GM12878 (cell line): ENCODE measurements at regions not wholly inside any gene's neighbourhood (a gene's known extent, or its start where the extent isn't known, plus 50 kb on each side); places are given as distances from the start of the nearest gene placed in this dataset.

Experiments used
- ATAC-seq: fragments of 200-7000 bp; cut with Tn5 transposase; 3 replicates; pipeline ENCODE4 v1.9.1; 2020; ENCODE audit warnings: mild to moderate bottlenecking, moderate library complexity
- BruUV-seq: library from RNA; stranded (reverse); fragments of 400-500 nt; replicated peaks from 2 replicates; lab custom pipeline; 2021; lab: Mats Ljungman, UMichigan
- CTCF ChIA-PET: fragments of 300-600 bp; sonication (Branson Sonifier 250); formaldehyde crosslinking; extraction: SDS; loops from one replicate; lab custom pipeline; 2021; ENCODE audit warnings: inconsistent platforms; lab: Yijun Ruan, JAX
- POLR2A ChIA-PET: fragments of 350-600 bp; formaldehyde crosslinking; extraction: SDS; loops from one replicate; lab custom pipeline; 2021; ENCODE audit warnings: inconsistent platforms; lab: Charles Lee
- RAD21 ChIA-PET: fragments of 300-600 bp; sonication (Branson Sonifier 250); formaldehyde crosslinking; loops from one replicate; lab custom pipeline; 2023; ENCODE audit warnings: antibody characterized with exemption; ENCODE audit not compliant: unreplicated experiment; lab: Charles Lee
- SMC1A ChIA-PET: fragments of 300-600 bp; sonication (Branson Sonifier 250); formaldehyde crosslinking; loops from one replicate; lab custom pipeline; 2023; ENCODE audit not compliant: unreplicated experiment, uncharacterized antibody; lab: Charles Lee
- DNase-seq: peaks from one replicate; pipeline ENCODE4 v3.0.0-alpha.2; 2011; ENCODE audit warnings: low read depth, low spot score
- FAIRE-seq: peaks from 3 replicates; lab custom pipeline; 2011; peaks lifted over from hg19 to GRCh38; lab: Jason Lieb, UNC
- H2AFZ ChIP-seq: 2 replicates; pipeline ENCODE4 v1.6.0; 2011; ENCODE audit warnings: low read depth, low read length, control low read depth; ENCODE audit not compliant: control insufficient read depth
- H3K27ac ChIP-seq: 2 replicates; pipeline ENCODE4 v1.5.1; 2011; ENCODE audit warnings: control low read depth; ENCODE audit not compliant: control insufficient read depth, insufficient read depth
- H3K27me3 ChIP-seq, 2 experiments: replicated peaks in 1 of 2; 2 replicates each; pipeline versions ENCODE4 v1.6.0 to v1.6.1; 2011; ENCODE audit warnings: low read length in 1 of 2; ENCODE audit not compliant: control insufficient read depth in 2 of 2, insufficient read depth in 2 of 2
- H3K36me3 ChIP-seq, 2 experiments: 2 replicates each; pipeline ENCODE4 v1.5.1; 2011; ENCODE audit warnings: low read length in 1 of 2; ENCODE audit not compliant: control insufficient read depth in 2 of 2, insufficient read depth in 2 of 2
- H3K4me1 ChIP-seq: 2 replicates; pipeline ENCODE4 v1.6.1; 2011; ENCODE audit warnings: mild to moderate bottlenecking, low read length, moderate library complexity, mixed read lengths; ENCODE audit not compliant: control insufficient read depth, insufficient read depth
- H3K4me2 ChIP-seq: 2 replicates; pipeline ENCODE4 v1.6.0; 2011; ENCODE audit warnings: control low read depth; ENCODE audit not compliant: control insufficient read depth, insufficient read depth
- H3K4me3 ChIP-seq: fragments of 200-600 bp; sonication (generic); 2 replicates; pipeline ENCODE4 v1.5.1; 2016
- H3K79me2 ChIP-seq: 2 replicates; pipeline ENCODE4 v1.6.0; 2011; ENCODE audit warnings: low read length; ENCODE audit not compliant: control insufficient read depth, insufficient read depth
- H3K9ac ChIP-seq: 2 replicates; pipeline ENCODE4 v1.8.0; 2011; ENCODE audit warnings: low read length, control low read depth, mixed read lengths; ENCODE audit not compliant: control insufficient read depth, insufficient read depth
- H3K9me3 ChIP-seq: replicated peaks from 3 replicates; pipeline ENCODE4 v1.5.1; 2011; ENCODE audit warnings: mild to moderate bottlenecking, low read length; ENCODE audit not compliant: control insufficient read depth, insufficient read depth
- H4K20me1 ChIP-seq: 2 replicates; pipeline ENCODE4 v1.6.0; 2011; ENCODE audit not compliant: control insufficient read depth, insufficient read depth
- ASH2L ChIP-seq: fragments of 300-600, 200-600 bp; sonication (generic); IDR thresholded peaks from 2 replicates; pipeline ENCODE4 v1.6.1; 2017; ENCODE audit warnings: low read depth, mild to moderate bottlenecking, borderline replicate concordance
- BHLHE40 ChIP-seq, 2 experiments: fragments of 450-650 bp in 1 of 2; IDR thresholded peaks; 2 replicates each; pipeline ENCODE4 v1.6.1; 2011 to 2017; ENCODE audit warnings: low read depth in 2 of 2, borderline replicate concordance in 1 of 2, improper control_type of control experiment in 1 of 2, low read length in 1 of 2, mild to moderate bottlenecking in 1 of 2
- CHD1 ChIP-seq: IDR thresholded peaks from 2 replicates; pipeline ENCODE4 v1.6.1; 2012; ENCODE audit warnings: low read depth, low read length, improper control_type of control experiment
- ETV6 ChIP-seq, 2 experiments: fragments of 450-650 bp in 1 of 2; IDR thresholded peaks in 1 of 2; conservative IDR thresholded peaks in 1 of 2; 2 replicates each; pipeline ENCODE4 v1.6.1; 2014; ENCODE audit warnings: antibody characterized with exemption in 1 of 2, borderline replicate concordance in 1 of 2, low read depth in 1 of 2, mild to moderate bottlenecking in 1 of 2, moderate library complexity in 1 of 2
- FOS ChIP-seq: IDR thresholded peaks from 3 replicates; pipeline ENCODE4 v1.6.1; 2011; ENCODE audit warnings: borderline replicate concordance; ENCODE audit not compliant: insufficient read length; ENCODE audit errors: extremely low read depth
- GATAD2B ChIP-seq: fragments of 450-650 bp; conservative IDR thresholded peaks from 2 replicates; pipeline ENCODE4 v1.6.1; 2017; ENCODE audit warnings: low read depth, mild to moderate bottlenecking, moderate library complexity
- HCFC1 ChIP-seq: fragments of 150-350 bp; IDR thresholded peaks from 2 replicates; pipeline ENCODE4 v1.6.1; 2014; ENCODE audit warnings: low read length
- MTA2 ChIP-seq: fragments of 450-650 bp; IDR thresholded peaks from 2 replicates; pipeline ENCODE4 v1.6.1; 2016; ENCODE audit warnings: low read depth, mild to moderate bottlenecking, moderate library complexity
- NBN ChIP-seq: fragments of 450-650 bp; IDR thresholded peaks from 2 replicates; pipeline ENCODE4 v1.6.1; 2016
- NFXL1 ChIP-seq: fragments of 450-650 bp; IDR thresholded peaks from 2 replicates; pipeline ENCODE4 v1.6.1; 2017; ENCODE audit warnings: antibody characterized with exemption, mild to moderate bottlenecking, borderline replicate concordance
- NFYA ChIP-seq: IDR thresholded peaks from 2 replicates; pipeline ENCODE4 v1.6.1; 2011; ENCODE audit warnings: low read depth, mild to moderate bottlenecking, low read length, improper control_type of control experiment, borderline replicate concordance
- NFYB ChIP-seq: IDR thresholded peaks from 2 replicates; pipeline ENCODE4 v1.6.1; 2011; ENCODE audit warnings: low read depth, mild to moderate bottlenecking, low read length, improper control_type of control experiment, moderate library complexity; ENCODE audit not compliant: insufficient read depth
- NR2C1 ChIP-seq: fragments of 450-650 bp; IDR thresholded peaks from 2 replicates; pipeline ENCODE4 v1.6.1; 2017; ENCODE audit warnings: antibody characterized with exemption, mild to moderate bottlenecking, moderate library complexity
- NR2F1 ChIP-seq: fragments of 450-650 bp; conservative IDR thresholded peaks from 2 replicates; pipeline ENCODE4 v1.6.1; 2017; ENCODE audit warnings: mild to moderate bottlenecking
- PAX5 ChIP-seq: IDR thresholded peaks from 2 replicates; pipeline ENCODE4 v1.6.1; 2011; ENCODE audit warnings: low read depth, low read length, borderline replicate concordance
- PML ChIP-seq: IDR thresholded peaks from 2 replicates; pipeline ENCODE4 v1.6.1; 2012; ENCODE audit warnings: low read length, inconsistent platforms
- RCOR1 ChIP-seq: conservative IDR thresholded peaks from 2 replicates; pipeline ENCODE4 v1.6.1; 2012; ENCODE audit warnings: low read depth, low read length, improper control_type of control experiment
- SIX5 ChIP-seq: IDR thresholded peaks from 2 replicates; pipeline ENCODE4 v1.6.1; 2011; ENCODE audit warnings: mild to moderate bottlenecking, low read depth, low read length, moderate library complexity; ENCODE audit not compliant: severe bottlenecking
- SMARCA5 ChIP-seq: fragments of 450-650 bp; IDR thresholded peaks from 2 replicates; pipeline ENCODE4 v1.6.1; 2017; ENCODE audit warnings: mild to moderate bottlenecking
- TARDBP ChIP-seq: IDR thresholded peaks from 2 replicates; pipeline ENCODE4 v1.6.1; 2016; ENCODE audit warnings: borderline replicate concordance
- TBL1XR1 ChIP-seq: IDR thresholded peaks from 2 replicates; pipeline ENCODE4 v1.6.1; 2012; ENCODE audit warnings: low read depth, low read length, improper control_type of control experiment
- WGBS: methylation state at CpG from one replicate; pipeline ENCODE4 v1.1.6; 2016; ENCODE audit warnings: low lambda C conversion rate; ENCODE audit not compliant: insufficient replicate concordance, insufficient coverage; ENCODE audit errors: missing lambda C conversion rate; 5-methylcytosine and 5-hydroxymethylcytosine counted together
- in situ Hi-C: fragments of 300-500 bp; cut with MboI; formaldehyde crosslinking; loops from 9 replicates; pipeline ENCODE4 v1.14.3; 2018; ENCODE audit warnings: mixed read lengths
- intact Hi-C: fragments of 100-400 bp; cut with micrococcal nuclease; formaldehyde crosslinking; loops from one replicate; pipeline ENCODE4 v1.14.2; 2022; ENCODE audit not compliant: unreplicated experiment
- TF ChIP-seq, protein P1 (sequence below): IDR thresholded peaks from 2 replicates; pipeline ENCODE4 v1.6.1; 2012; ENCODE audit warnings: low read depth, low read length, improper control_type of control experiment
- TF ChIP-seq, protein P2 (sequence below): fragments of 450-650 bp; IDR thresholded peaks from 2 replicates; pipeline ENCODE4 v1.6.1; 2014; ENCODE audit warnings: mild to moderate bottlenecking

DNA sequence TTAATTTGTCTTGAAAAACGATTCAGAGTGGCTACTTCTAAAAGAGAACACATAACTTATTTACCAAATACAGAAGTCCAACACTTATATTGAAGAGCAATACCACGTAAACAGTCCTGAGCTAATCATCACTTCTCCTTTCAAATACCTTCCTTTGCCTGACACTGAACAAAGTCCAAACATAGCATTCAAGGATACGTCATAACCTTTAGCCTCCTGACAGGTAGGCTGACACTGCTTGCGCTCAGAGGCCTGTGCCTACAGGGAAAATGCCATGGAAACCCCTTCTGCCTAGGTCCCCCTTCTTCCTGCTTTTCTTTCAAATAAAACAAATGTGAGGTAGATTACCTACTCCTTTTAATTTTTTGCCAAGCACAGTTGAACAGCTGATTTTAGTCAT, 510.0 kb downstream of the INSC start:
- WGBS = 17% methylated on average over 4 of the region's 4 CpGs

DNA sequence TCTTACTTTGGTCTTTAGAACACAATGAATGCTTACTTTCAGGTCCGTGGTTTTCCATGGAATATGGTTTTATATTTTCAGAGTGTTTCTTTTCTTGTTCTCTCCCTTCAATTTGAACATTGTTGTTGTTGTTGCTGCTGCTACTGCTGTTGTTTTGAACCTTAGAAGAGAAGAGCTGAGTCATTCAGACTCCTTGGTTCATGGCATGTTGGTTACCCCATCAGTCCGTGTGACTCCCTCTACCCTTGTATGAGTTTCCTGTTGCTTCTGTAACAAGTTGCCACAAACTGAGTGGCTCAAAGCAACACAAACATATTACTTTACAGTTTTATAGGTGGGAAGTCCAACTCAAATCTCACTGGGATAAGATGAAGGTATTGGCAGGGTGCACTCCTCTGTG, 511.0 kb downstream of the INSC start:
- no TSS peak for BruUV-seq
- H2AFZ ChIP-seq = no peak overlapping the region
- no peaks in the 10 kb centered on the region for H3K36me3 ChIP-seq
- ChIA-PET SMC1A (no interaction called here), POLR2A (no interaction called here), CTCF (no interaction called here), RAD21 (no interaction called here)
- in situ Hi-C loops = no loop called here
- FAIRE-seq (no peak), DNase-seq (no peak), ATAC-seq (no peak)
- H4K20me1 ChIP-seq = no peaks in the 10 kb centered on the region
- H3K4me1 ChIP-seq = no peaks in the 10 kb centered on the region
- no peak overlapping the region for H3K9ac ChIP-seq
- 21% methylated on average over 2 of the region's 2 CpGs for WGBS
- no peaks in the 10 kb centered on the region for H3K9me3 ChIP-seq
- H3K79me2 ChIP-seq = no peaks in the 10 kb centered on the region
- peaks cover 0 to 2% of the 10 kb centered on the region in 2 experiments; a peak in 2 of 4 replicates for H3K27me3 ChIP-seq
- H3K4me3 ChIP-seq = no peak overlapping the region
- no peak overlapping the region for H3K4me2 ChIP-seq
- no peak overlapping the region for H3K27ac ChIP-seq
- intact Hi-C loops = no loop called here
- TF ChIP-seq FOS (no peak), NR2C1 (no peak), SMARCA5 (no peak), GATAD2B (no peak), CHD1 (no peak), HCFC1 (no peak), BHLHE40 (IDR thresholded peaks at IDR 0.05; ENCODE audit: borderline replicate concordance in 1 of 2, low read depth in 2 of 2, low read length in 1 of 2) (no peak), PAX5 (no peak), ETV6 (conservative IDR thresholded peaks at IDR 0.05 in 1 of 2, IDR thresholded peaks at IDR 0.05 in 1 of 2; ENCODE audit: borderline replicate concordance in 1 of 2, low read depth in 1 of 2) (no peak), NBN (no peak), SIX5 (no peak), NR2F1 (no peak), TBL1XR1 (no peak)
- TF ChIP-seq, protein P1, sequence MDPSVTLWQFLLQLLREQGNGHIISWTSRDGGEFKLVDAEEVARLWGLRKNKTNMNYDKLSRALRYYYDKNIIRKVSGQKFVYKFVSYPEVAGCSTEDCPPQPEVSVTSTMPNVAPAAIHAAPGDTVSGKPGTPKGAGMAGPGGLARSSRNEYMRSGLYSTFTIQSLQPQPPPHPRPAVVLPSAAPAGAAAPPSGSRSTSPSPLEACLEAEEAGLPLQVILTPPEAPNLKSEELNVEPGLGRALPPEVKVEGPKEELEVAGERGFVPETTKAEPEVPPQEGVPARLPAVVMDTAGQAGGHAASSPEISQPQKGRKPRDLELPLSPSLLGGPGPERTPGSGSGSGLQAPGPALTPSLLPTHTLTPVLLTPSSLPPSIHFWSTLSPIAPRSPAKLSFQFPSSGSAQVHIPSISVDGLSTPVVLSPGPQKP = no peak
- TF ChIP-seq, protein P2, sequence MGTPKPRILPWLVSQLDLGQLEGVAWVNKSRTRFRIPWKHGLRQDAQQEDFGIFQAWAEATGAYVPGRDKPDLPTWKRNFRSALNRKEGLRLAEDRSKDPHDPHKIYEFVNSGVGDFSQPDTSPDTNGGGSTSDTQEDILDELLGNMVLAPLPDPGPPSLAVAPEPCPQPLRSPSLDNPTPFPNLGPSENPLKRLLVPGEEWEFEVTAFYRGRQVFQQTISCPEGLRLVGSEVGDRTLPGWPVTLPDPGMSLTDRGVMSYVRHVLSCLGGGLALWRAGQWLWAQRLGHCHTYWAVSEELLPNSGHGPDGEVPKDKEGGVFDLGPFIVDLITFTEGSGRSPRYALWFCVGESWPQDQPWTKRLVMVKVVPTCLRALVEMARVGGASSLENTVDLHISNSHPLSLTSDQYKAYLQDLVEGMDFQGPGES = no peak

More for the DNA sequence above, 510.0 kb downstream of the INSC start:
- intact Hi-C loops (no loop called here), in situ Hi-C loops (no loop called here)
- no peaks in the 10 kb centered on the region for H3K9me3 ChIP-seq
- POLR2A ChIA-PET = no interaction called here
- no peak for TF ChIP-seq RCOR1
- no peak for TF ChIP-seq NFXL1
- TF ChIP-seq NR2C1 = no peak
- no peak for TF ChIP-seq BHLHE40 (IDR thresholded peaks at IDR 0.05; ENCODE audit: borderline replicate concordance in 1 of 2, low read depth in 2 of 2, low read length in 1 of 2)
- no peak for TF ChIP-seq ASH2L
- TF ChIP-seq MTA2 = no peak
- TF ChIP-seq PML = no peak
- TF ChIP-seq CHD1 = no peak
- no peak for TF ChIP-seq TARDBP
- TF ChIP-seq NFYB = no peak
- no peak for TF ChIP-seq NFYA
- H4K20me1 ChIP-seq = no peaks in the 10 kb centered on the region
- SMC1A ChIA-PET = no interaction called here
- H3K27me3 ChIP-seq = no peaks in the 10 kb centered on the region; a peak in 2 of 4 replicates
- H3K9ac ChIP-seq = no peak overlapping the region
- no peaks in the 10 kb centered on the region for H3K79me2 ChIP-seq
- no TSS peak for BruUV-seq
- RAD21 ChIA-PET = no interaction called here
- CTCF ChIA-PET = no interaction called here
- DNase-seq (no peak), ATAC-seq (no peak), FAIRE-seq (no peak)
- no peak overlapping the region for H3K4me2 ChIP-seq
- H3K36me3 ChIP-seq = no peaks in the 10 kb centered on the region
- H2AFZ ChIP-seq = no peak overlapping the region
- no peak overlapping the region for H3K27ac ChIP-seq
- H3K4me1 ChIP-seq = no peaks in the 10 kb centered on the region
- H3K4me3 ChIP-seq = no peak overlapping the region
